ENCODE measurements at regions not wholly inside any gene's neighbourhood (a gene's known extent, or its start where the extent isn't known, plus 50 kb on each side); places are given as distances from the start of the nearest gene placed in this dataset.

DNA sequence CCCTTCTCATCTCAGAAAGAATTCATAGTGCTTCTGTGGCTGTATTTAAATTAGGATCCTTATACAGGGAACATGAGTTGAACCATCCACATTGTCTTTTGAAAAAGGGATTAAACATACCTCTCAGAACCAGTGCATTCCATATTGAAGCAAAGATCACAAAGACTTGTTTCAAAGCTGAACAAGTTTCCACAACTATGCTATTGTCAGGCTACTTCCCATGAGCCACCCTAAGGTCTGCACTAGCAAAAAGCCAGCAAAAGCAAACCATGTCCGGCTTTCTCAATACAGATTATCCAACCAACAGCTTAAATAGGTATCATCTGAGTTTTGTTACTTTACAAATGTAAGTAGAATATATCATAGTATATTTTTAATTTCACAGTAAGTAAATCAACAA lies 78.1 kb downstream of the SCG2 start:
- TF ChIP-seq EZH2 (IDR thresholded peaks at IDR 0.05; ENCODE audit: insufficient read depth, low read length) = no peak
- TF ChIP-seq, protein P1, sequence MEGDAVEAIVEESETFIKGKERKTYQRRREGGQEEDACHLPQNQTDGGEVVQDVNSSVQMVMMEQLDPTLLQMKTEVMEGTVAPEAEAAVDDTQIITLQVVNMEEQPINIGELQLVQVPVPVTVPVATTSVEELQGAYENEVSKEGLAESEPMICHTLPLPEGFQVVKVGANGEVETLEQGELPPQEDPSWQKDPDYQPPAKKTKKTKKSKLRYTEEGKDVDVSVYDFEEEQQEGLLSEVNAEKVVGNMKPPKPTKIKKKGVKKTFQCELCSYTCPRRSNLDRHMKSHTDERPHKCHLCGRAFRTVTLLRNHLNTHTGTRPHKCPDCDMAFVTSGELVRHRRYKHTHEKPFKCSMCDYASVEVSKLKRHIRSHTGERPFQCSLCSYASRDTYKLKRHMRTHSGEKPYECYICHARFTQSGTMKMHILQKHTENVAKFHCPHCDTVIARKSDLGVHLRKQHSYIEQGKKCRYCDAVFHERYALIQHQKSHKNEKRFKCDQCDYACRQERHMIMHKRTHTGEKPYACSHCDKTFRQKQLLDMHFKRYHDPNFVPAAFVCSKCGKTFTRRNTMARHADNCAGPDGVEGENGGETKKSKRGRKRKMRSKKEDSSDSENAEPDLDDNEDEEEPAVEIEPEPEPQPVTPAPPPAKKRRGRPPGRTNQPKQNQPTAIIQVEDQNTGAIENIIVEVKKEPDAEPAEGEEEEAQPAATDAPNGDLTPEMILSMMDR (IDR thresholded peaks at IDR 0.05; ENCODE audit: insufficient read depth, low read depth, low read length) = no peak
- Histone ChIP-seq H3K9ac (ENCODE audit: low read length) (no peak overlapping the region), H4K20me1 (ENCODE audit: insufficient read depth, low read length) (no peaks in the 10 kb centered on the region), H3K27me3 (ENCODE audit: insufficient read depth, low read length) (no peaks in the 10 kb centered on the region), H2AFZ (ENCODE audit: low read depth, low read length) (no peak overlapping the region), H3K4me3 (ENCODE audit: insufficient read depth, low read depth, low read length) (no peak overlapping the region), H3K79me2 (ENCODE audit: insufficient read depth, low read length) (no peaks in the 10 kb centered on the region), H3K36me3 (ENCODE audit: insufficient read depth, low read length) (no peaks in the 10 kb centered on the region), H3K4me1 (ENCODE audit: insufficient read depth, low read length) (peaks cover 7% of the 10 kb centered on the region), H3K4me2 (ENCODE audit: low read length) (no peak overlapping the region), H3K27ac (ENCODE audit: low read depth, low read length) (no peak overlapping the region), H3K9me3 (ENCODE audit: insufficient read depth, low read depth, low read length) (no peaks in the 10 kb centered on the region)
- Mint-ChIP-seq H3K27me3 (ENCODE audit: low read depth, unreplicated experiment) (no peaks in the 10 kb centered on the region), H3K9me3 (ENCODE audit: unreplicated experiment) (no peaks in the 10 kb centered on the region), H3K4me3 (ENCODE audit: unreplicated experiment) (no peak overlapping the region), H3K36me3 (ENCODE audit: low read depth, unreplicated experiment) (no peaks in the 10 kb centered on the region), H3K27ac (ENCODE audit: unreplicated experiment) (no peak overlapping the region), H3K4me1 (ENCODE audit: low read depth, unreplicated experiment) (peaks cover 22% of the 10 kb centered on the region)
- DNase-seq (ENCODE audit: low read depth) (no peak), FAIRE-seq (no peak)

- TF ChIP-seq, protein P1 (IDR thresholded peaks at IDR 0.05; ENCODE audit: insufficient read depth, low read depth, low read length) = no peak
- TF ChIP-seq EZH2 (IDR thresholded peaks at IDR 0.05; ENCODE audit: insufficient read depth, low read length) = no peak
- no peak overlapping the region for H3K27ac ChIP-seq (ENCODE audit: low read depth, low read length)
- H3K4me3 ChIP-seq (ENCODE audit: insufficient read depth, low read depth, low read length) = no peak overlapping the region
- no peaks in the 10 kb centered on the region for H3K9me3 Mint-ChIP-seq (ENCODE audit: unreplicated experiment)
- DNase-seq (ENCODE audit: low read depth) = peak; percentile 36
- no peak for FAIRE-seq
- H3K27ac Mint-ChIP-seq (ENCODE audit: unreplicated experiment) = peak overlapping the region; percentile 18
- H3K4me3 Mint-ChIP-seq (ENCODE audit: unreplicated experiment) = no peak overlapping the region
- peaks cover 7% of the 10 kb centered on the region for H3K4me1 ChIP-seq (ENCODE audit: insufficient read depth, low read length)
- no peak overlapping the region for H3K9ac ChIP-seq (ENCODE audit: low read length)
- H3K27me3 Mint-ChIP-seq (ENCODE audit: low read depth, unreplicated experiment) = no peaks in the 10 kb centered on the region
- H3K4me2 ChIP-seq (ENCODE audit: low read length) = no peak overlapping the region
- H3K79me2 ChIP-seq (ENCODE audit: insufficient read depth, low read length) = no peaks in the 10 kb centered on the region
- H3K36me3 ChIP-seq (ENCODE audit: insufficient read depth, low read length) = no peaks in the 10 kb centered on the region
- peaks cover 34% of the 10 kb centered on the region for H3K4me1 Mint-ChIP-seq (ENCODE audit: low read depth, unreplicated experiment)
- no peaks in the 10 kb centered on the region for H3K9me3 ChIP-seq (ENCODE audit: insufficient read depth, low read depth, low read length)
- no peaks in the 10 kb centered on the region for H3K36me3 Mint-ChIP-seq (ENCODE audit: low read depth, unreplicated experiment)
- no peaks in the 10 kb centered on the region for H4K20me1 ChIP-seq (ENCODE audit: insufficient read depth, low read length)
- H3K27me3 ChIP-seq (ENCODE audit: insufficient read depth, low read length) = no peaks in the 10 kb centered on the region
- H2AFZ ChIP-seq (ENCODE audit: low read depth, low read length) = no peak overlapping the region
Measured at GRCh38 chr2:223526106-223526505, 76.1 kb downstream of the SCG2 start.

DNA sequence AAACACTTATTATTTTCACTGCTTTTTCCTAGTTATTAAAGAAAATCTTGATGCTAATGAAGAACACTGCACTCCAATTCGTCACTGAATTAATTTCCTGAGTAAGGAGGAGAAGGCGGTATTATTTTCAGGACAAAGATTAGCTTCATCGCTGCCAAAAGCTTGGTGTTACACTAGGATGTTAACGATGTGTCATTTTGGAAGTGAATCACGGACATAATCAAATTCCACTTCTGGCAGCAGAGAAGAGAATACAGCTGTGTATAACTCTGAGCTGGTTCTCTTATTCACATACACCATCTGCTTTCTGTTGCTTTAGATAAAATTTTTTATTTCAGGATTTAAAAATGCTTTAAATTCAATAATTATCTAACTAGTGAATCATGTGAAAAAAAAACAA lies 74.1 kb downstream of the SCG2 start:
- H4K20me1 ChIP-seq (ENCODE audit: insufficient read depth, low read length) = no peaks in the 10 kb centered on the region
- no peaks in the 10 kb centered on the region for H3K27me3 ChIP-seq (ENCODE audit: insufficient read depth, low read length)
- DNase-seq (ENCODE audit: low read depth) (peak; percentile 90), FAIRE-seq (peak; percentile 34)
- no peak overlapping the region for H3K9ac ChIP-seq (ENCODE audit: low read length)
- no peaks in the 10 kb centered on the region for H3K36me3 ChIP-seq (ENCODE audit: insufficient read depth, low read length)
- Mint-ChIP-seq H3K9me3 (ENCODE audit: unreplicated experiment) (no peaks in the 10 kb centered on the region), H3K27ac (ENCODE audit: unreplicated experiment) (no peak overlapping the region), H3K4me1 (ENCODE audit: low read depth, unreplicated experiment) (peaks cover 34% of the 10 kb centered on the region), H3K36me3 (ENCODE audit: low read depth, unreplicated experiment) (no peaks in the 10 kb centered on the region), H3K4me3 (ENCODE audit: unreplicated experiment) (no peak overlapping the region), H3K27me3 (ENCODE audit: low read depth, unreplicated experiment) (no peaks in the 10 kb centered on the region)
- H3K4me3 ChIP-seq (ENCODE audit: insufficient read depth, low read depth, low read length) = no peak overlapping the region
- H2AFZ ChIP-seq (ENCODE audit: low read depth, low read length) = no peak overlapping the region
- H3K4me1 ChIP-seq (ENCODE audit: insufficient read depth, low read length) = peaks cover 7% of the 10 kb centered on the region
- TF ChIP-seq, protein P1 (IDR thresholded peaks at IDR 0.05; ENCODE audit: insufficient read depth, low read depth, low read length) = no peak
- no peak for TF ChIP-seq EZH2 (IDR thresholded peaks at IDR 0.05; ENCODE audit: insufficient read depth, low read length)
- no peaks in the 10 kb centered on the region for H3K9me3 ChIP-seq (ENCODE audit: insufficient read depth, low read depth, low read length)
- H3K79me2 ChIP-seq (ENCODE audit: insufficient read depth, low read length) = no peaks in the 10 kb centered on the region
- H3K27ac ChIP-seq (ENCODE audit: low read depth, low read length) = no peak overlapping the region
- H3K4me2 ChIP-seq (ENCODE audit: low read length) = peak overlapping the region; percentile 13
